ENCODE measurements at regions not wholly inside any gene's neighbourhood (a gene's known extent, or its start where the extent isn't known, plus 50 kb on each side); places are given as distances from the start of the nearest gene placed in this dataset.

DNA sequence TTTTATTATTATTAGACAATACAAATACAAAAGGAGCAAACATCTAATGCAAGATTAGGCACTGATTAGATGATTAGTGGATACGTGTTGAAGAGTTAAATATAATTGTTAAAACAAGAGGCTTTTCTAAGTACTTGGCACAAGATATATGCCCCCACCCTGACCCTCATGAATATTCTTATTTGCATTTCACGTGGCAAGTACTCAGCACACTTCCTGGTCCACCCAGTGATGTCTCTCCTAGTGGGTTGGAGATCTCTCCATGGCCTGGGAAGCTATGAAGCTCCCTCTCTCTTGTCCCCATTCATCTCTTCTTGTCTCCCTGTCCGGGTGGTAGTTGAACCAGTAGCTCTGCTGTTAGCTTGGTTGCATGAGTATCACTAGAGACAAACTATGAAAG lies 375.3 kb downstream of the ADRA2A start:
- no peak for DNase-seq (ENCODE audit: low read depth)

- no peak for DNase-seq (ENCODE audit: low read depth)
Measured at GRCh38 chr10:111455776-111456426, 379.1 kb downstream of the ADRA2A start.

DNA sequence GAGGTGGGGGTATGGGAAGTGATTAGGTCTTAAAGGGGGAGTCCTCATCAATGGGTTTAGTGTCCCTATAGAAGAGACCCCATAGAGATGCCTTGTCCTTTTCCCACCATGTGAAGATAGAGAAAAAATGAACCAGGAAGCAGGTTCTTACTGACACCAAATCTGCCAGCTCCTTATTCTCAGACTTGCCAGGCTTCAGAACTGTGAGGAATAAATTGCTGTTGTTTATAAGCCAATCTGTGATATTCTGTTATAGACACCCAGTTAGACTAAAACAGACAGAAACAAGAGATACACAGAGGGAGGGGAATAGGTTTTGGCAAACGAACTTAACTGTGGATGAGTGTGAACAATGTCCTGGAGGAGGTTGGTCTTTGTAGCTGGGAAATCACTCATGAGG lies 381.4 kb downstream of the ADRA2A start:
- no peak for DNase-seq (ENCODE audit: low read depth)

DNA sequence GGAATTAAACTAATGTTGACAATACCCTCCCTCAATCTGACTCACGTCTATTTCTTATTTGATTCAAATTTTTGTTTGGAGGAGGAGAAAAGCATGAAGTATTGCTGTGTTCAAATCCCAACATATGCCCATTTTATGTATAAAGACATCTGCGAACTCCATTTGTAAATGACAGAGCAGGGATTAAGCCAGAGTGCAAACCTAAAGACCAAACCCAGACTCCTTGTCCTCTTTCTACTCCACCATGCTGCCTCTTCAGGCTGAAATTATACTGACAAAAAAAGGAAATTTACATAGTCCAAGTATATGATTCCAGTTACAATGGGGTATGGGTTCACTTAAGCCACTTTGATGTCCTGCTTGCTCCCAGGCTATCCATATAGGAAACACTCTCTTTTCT lies 383.1 kb downstream of the ADRA2A start:
- no peak for DNase-seq (ENCODE audit: low read depth)

DNA sequence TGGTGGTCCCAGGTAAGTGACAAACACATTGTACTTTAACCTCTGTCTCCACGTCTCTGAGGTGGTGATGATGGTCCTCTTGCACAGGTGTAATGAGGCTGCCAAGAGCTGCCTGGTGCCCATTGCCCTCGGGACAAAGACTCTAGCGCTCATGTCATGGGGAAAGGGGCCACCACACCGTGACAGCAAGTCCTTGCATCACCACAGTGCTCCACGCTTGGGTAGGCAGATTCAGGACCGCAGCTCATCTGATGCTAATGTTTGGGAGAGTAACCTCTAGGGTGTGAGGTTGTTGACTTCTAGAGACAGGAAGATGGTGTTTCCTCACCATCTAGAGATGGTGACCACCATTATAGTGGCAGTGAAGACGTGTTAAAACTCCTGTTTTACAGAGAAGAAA lies 395.6 kb downstream of the ADRA2A start:
- no peak for DNase-seq (ENCODE audit: low read depth)

- no peak for DNase-seq (ENCODE audit: low read depth)
Measured at GRCh38 chr10:111473361-111473760, 396.5 kb downstream of the ADRA2A start.

- no peak for DNase-seq (ENCODE audit: low read depth)
Measured at GRCh38 chr10:111474786-111475185, 398.0 kb downstream of the ADRA2A start.

DNA sequence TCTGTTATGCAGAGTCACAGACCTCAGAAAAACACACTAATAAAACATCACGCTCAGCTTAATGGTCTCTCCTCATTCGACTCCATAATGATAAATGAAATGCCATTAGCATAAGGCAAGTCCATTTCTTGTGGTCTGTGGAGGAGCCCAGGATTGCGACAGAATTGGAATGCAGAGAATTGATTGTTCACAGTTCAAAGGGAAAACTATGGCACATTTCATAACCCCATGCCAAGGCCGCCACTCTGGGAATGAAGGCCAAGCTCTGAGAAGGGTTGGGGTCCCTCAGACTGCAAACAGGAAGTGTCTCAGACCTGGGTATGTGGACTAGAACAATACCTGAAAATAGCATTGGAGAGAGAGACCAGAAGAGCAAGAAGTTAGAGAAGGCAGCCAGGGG lies 398.9 kb downstream of the ADRA2A start:
- DNase-seq (ENCODE audit: low read depth): no peak

GRCh38 chr10:111478651-111479050 lies 401.8 kb downstream of the ADRA2A start:
- DNase-seq (ENCODE audit: low read depth): no peak

DNA sequence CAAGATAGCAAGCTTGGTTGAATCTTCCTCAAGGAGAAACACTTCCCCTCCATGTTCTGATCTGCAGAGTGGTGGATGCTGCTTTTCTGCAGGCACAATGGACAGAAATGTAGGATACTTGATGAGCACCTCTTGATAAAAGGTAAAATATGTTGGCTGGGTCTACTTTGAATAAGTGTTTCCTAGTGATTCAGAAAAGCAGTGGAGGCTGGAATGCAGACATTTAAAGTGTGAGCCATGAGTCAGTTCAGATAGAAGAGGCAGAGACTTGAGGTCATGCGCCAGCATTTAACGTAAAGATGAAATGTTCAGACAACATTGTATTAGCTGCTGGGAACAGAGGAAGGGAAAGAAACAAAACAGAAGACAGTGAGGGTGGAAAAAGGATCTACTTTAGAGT lies 403.1 kb downstream of the ADRA2A start:
- DNase-seq (ENCODE audit: low read depth): no peak

DNA sequence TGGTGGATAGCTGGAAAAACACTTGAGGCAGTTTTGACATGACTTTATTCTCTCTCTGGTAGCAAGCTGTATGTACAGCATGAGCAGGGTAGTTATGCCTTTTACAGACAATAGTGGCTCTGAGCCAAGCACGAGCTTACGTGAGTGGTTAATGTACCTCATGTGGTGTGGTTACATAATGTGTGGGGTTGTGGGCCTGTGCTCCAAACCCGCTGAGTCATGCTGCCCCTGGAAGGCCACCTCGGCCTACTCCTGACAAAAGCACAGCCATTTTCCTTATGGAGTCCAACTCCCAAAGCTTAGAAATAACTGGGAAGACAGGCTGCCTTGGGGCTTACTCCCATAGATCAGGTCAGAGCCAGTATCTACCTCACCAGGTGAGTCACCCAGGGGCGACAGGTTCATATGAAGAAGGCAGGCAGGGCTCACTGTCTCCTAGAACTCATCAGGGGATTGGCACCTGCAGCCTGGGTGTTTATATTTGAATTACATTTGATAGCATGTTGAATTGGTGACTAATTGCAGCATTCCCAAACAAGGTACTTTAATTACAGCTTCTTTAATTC lies 404.5 kb downstream of the ADRA2A start:
- no peak for DNase-seq (ENCODE audit: low read depth)

GRCh38 chr10:111481866-111482265 lies 405.0 kb downstream of the ADRA2A start:
- DNase-seq (ENCODE audit: low read depth): no peak

- no peak for DNase-seq (ENCODE audit: low read depth)
Measured at GRCh38 chr10:111482621-111483216, 405.9 kb downstream of the ADRA2A start.

GRCh38 chr10:111485767-111486166 lies 408.9 kb downstream of the ADRA2A start:
- no peak for DNase-seq (ENCODE audit: low read depth)

- DNase-seq (ENCODE audit: low read depth): no peak
Measured at GRCh38 chr10:111486346-111486745, 409.5 kb downstream of the ADRA2A start.

DNA sequence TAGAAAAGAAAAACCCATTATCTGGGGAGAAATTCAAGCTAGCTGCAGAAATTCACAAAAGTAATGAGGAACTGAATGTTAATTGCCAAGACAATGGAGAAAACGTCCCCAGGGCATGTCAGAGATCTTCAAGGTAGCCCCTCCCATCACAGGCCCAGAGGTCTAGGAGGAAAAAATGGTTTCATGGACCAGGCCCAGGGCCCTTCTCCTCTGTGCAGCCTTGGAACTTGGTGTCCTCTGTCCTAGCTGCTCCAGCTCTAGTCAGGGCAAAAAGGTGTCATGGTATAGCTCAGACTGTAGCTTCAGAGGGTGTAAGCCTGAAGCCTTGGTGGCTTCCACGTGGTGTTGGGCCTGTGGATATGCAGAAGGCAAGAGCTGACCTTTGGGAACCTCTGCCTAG lies 411.8 kb downstream of the ADRA2A start:
- no peak for DNase-seq (ENCODE audit: low read depth)

DNA sequence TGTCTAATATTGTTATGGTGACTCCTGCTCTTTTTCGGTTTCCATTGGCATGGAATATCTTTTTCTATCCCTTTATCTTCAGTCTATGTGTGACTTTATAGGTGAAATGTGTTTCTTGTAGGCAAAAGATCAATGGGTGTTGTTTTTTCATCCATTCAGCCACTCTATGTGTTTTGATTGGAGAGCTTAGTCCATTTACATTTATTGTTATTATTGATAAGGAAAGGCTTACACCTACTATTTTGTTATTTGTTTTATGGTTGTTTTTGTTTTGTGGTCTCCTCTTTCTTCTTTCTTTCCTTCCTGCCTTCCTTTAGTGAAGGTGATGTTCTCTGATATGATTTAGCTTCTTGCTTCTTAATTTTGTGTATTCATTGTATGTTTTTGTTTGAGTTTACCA lies 414.3 kb downstream of the ADRA2A start:
- DNase-seq (ENCODE audit: low read depth): no peak

- DNase-seq (ENCODE audit: low read depth): no peak
Measured at GRCh38 chr10:111493024-111493625, 416.3 kb downstream of the ADRA2A start.

GRCh38 chr10:111498560-111498959 lies 421.7 kb downstream of the ADRA2A start:
- no peak for DNase-seq (ENCODE audit: low read depth)

DNA sequence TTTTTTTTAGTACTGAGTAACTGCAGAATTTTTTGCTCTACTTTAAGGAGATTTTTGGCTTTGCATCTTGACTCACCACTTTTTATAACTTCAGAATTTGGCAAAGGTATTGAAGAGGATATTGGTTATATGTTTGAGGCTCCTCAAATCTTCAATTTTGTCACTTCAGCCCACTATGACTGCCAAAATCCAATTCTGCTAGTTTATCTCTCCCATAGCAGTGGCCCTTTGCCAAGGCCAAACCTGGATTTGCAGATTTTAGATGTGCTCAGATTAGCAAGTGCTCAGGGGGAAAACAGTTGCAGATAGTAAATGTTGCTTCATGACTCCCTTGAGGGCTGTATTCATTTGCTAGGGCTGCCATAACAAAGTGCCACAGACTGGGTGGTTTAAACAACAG lies 427.5 kb downstream of the ADRA2A start:
- DNase-seq (ENCODE audit: low read depth): no peak

GRCh38 chr10:111506266-111507034 lies 429.6 kb downstream of the ADRA2A start:
- no peak for DNase-seq (ENCODE audit: low read depth)

GRCh38 chr10:111511751-111512150 lies 434.9 kb downstream of the ADRA2A start:
- no peak for DNase-seq (ENCODE audit: low read depth)

- DNase-seq (ENCODE audit: low read depth): no peak
Measured at GRCh38 chr10:111515264-111515663, 438.4 kb downstream of the ADRA2A start.
